Loucy (cell line): ENCODE measurements at regions not wholly inside any gene's neighbourhood (a gene's known extent, or its start where the extent isn't known, plus 50 kb on each side); places are given as distances from the start of the nearest gene placed in this dataset.
A peak's percentile ranks its signal among the peaks of the same experiment; 100 is the strongest.
"Not testable (repeated sequence)": the region's sequence is repeated elsewhere in the genome, so short reads cannot be mapped to it uniquely, and the experiment has no call there.

Experiments
- H2AFZ ChIP-seq: fragments of 200-600 bp; sonication (generic); 2 replicates; pipeline ENCODE4 v1.6.0; 2016; ENCODE audit warnings: antibody characterized with exemption, mild to moderate bottlenecking, low read length, moderate library complexity
- H3F3A ChIP-seq: fragments of 200-600 bp; 2 replicates; pipeline ENCODE4 v1.6.0; 2016; ENCODE audit warnings: antibody characterized with exemption, low read depth, mild to moderate bottlenecking
- H3K27me3 ChIP-seq: fragments of 200-600 bp; sonication (generic); 2 replicates; pipeline ENCODE4 v1.6.1; 2014; ENCODE audit warnings: low read length, mild to moderate bottlenecking; ENCODE audit not compliant: insufficient read depth, poor library complexity, severe bottlenecking
- H3K36me3 ChIP-seq: fragments of 200-600 bp; sonication (generic); 2 replicates; pipeline ENCODE4 v1.6.1; 2016; ENCODE audit warnings: low read length; ENCODE audit not compliant: insufficient read depth
- H3K4me1 ChIP-seq: fragments of 200-600 bp; sonication (generic); 2 replicates; pipeline ENCODE4 v1.5.1; 2014; ENCODE audit warnings: low read length, mild to moderate bottlenecking; ENCODE audit not compliant: insufficient read depth, poor library complexity, severe bottlenecking
- H3K4me2 ChIP-seq: fragments of 200-600 bp; sonication (generic); 2 replicates; pipeline ENCODE4 v1.6.0; 2014; ENCODE audit warnings: antibody characterized with exemption, low read length, low read depth, mild to moderate bottlenecking; ENCODE audit not compliant: poor library complexity, severe bottlenecking
- H3K4me3 ChIP-seq: fragments of 200-600 bp; sonication (generic); 2 replicates; pipeline ENCODE4 v1.5.1; 2014; ENCODE audit warnings: low read length, mild to moderate bottlenecking, mixed read lengths; ENCODE audit not compliant: poor library complexity, severe bottlenecking
- H3K79me2 ChIP-seq: fragments of 200-600 bp; sonication (generic); 2 replicates; pipeline ENCODE4 v1.6.1; 2014; ENCODE audit warnings: low read length; ENCODE audit not compliant: insufficient read depth
- H3K9ac ChIP-seq: fragments of 200-600 bp; sonication (generic); 2 replicates; pipeline ENCODE4 v1.6.0; 2014; ENCODE audit warnings: mild to moderate bottlenecking, low read depth, low read length, moderate library complexity; ENCODE audit not compliant: poor library complexity, severe bottlenecking
- H3K9me2 ChIP-seq: fragments of 200-600 bp; sonication (generic); replicated peaks from 2 replicates; pipeline ENCODE4 v1.6.1; 2016; ENCODE audit warnings: low read depth, low read length, mixed read lengths
- H3K9me3 ChIP-seq: fragments of 200-600 bp; sonication (generic); 2 replicates; pipeline ENCODE4 v1.6.1; 2014; ENCODE audit warnings: mild to moderate bottlenecking, antibody characterized with exemption, low read length, low read depth; ENCODE audit not compliant: insufficient read depth
- H4K20me1 ChIP-seq: fragments of 200-600 bp; sonication (generic); 2 replicates; pipeline ENCODE4 v1.6.0; 2014; ENCODE audit warnings: antibody characterized with exemption, low read length, mild to moderate bottlenecking; ENCODE audit not compliant: insufficient read depth, poor library complexity, severe bottlenecking
- CTCF ChIP-seq: fragments of 200-600 bp; sonication (generic); conservative IDR thresholded peaks from 2 replicates; pipeline ENCODE4 v1.5.1; 2014; ENCODE audit warnings: mild to moderate bottlenecking, antibody characterized with exemption, low read length
- EZH2phosphoT487 ChIP-seq: fragments of 200-600 bp; IDR thresholded peaks from 2 replicates; pipeline ENCODE4 v1.6.1; 2018; ENCODE audit warnings: antibody characterized with exemption, mild to moderate bottlenecking, moderate library complexity, borderline replicate concordance

DNA sequence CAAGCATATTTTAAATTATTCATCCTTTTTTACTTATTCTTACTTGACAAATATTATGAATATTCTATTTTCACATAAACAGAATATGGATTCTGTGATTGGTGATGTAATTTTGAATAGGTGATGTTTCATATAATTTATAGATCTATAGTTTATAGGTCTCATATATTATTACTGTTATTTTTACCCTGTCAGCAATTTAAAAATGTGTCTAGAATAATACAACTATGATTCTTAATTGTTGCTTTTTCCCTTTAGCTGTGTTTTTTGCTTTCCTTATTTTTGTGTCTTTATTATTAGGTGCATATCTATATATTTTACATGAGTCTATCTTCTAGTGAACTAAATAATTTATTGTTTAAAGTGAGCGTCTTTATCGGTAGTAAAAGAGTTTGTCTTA, 226.7 kb upstream of the FSIP2 start:
- H3K9me2 ChIP-seq = no peaks in the 10 kb centered on the region
- H3K4me3 ChIP-seq = no peak overlapping the region
- H3K9me3 ChIP-seq = 0 out of 2 replicates have a peak, but pooled peaks cover 6% of the 10 kb centered on the region
- H3K27me3 ChIP-seq = no peaks in the 10 kb centered on the region
- H3K36me3 ChIP-seq = no peaks in the 10 kb centered on the region
- TF ChIP-seq EZH2phosphoT487 (no peak), CTCF (no peak)
- no peaks in the 10 kb centered on the region for H3K79me2 ChIP-seq
- H4K20me1 ChIP-seq = no peaks in the 10 kb centered on the region
- H2AFZ ChIP-seq = no peak overlapping the region
- H3K4me2 ChIP-seq = no peak overlapping the region
- no peaks in the 10 kb centered on the region for H3F3A ChIP-seq
- H3K4me1 ChIP-seq = no peaks in the 10 kb centered on the region
- no peak overlapping the region for H3K9ac ChIP-seq

- Histone ChIP-seq H3K4me3 (no peak overlapping the region), H3K9ac (no peak overlapping the region), H3K9me2 (no peaks in the 10 kb centered on the region), H3K27me3 (no peaks in the 10 kb centered on the region), H3K4me1 (no peaks in the 10 kb centered on the region), H3K79me2 (no peaks in the 10 kb centered on the region), H3K4me2 (no peak overlapping the region), H2AFZ (no peak overlapping the region), H4K20me1 (no peaks in the 10 kb centered on the region), H3K9me3 (no peaks in the 10 kb centered on the region), H3F3A (no peaks in the 10 kb centered on the region), H3K36me3 (no peaks in the 10 kb centered on the region)
- peak; percentile 19; the same call in 1 of the 2 replicates for TF ChIP-seq CTCF
- no peak for TF ChIP-seq EZH2phosphoT487
Observed at GRCh38 chr2:185522472-185522871, 216.1 kb upstream of the FSIP2 start.

GRCh38 chr2:185524242-185524641, 214.4 kb upstream of the FSIP2 start:
- not testable (repeated sequence) for H3K4me3 ChIP-seq, H3K36me3 ChIP-seq, H3K27me3 ChIP-seq, H4K20me1 ChIP-seq, H3K4me1 ChIP-seq, H3F3A ChIP-seq, H3K4me2 ChIP-seq, H3K9me2 ChIP-seq, H3K79me2 ChIP-seq, H3K9me3 ChIP-seq, H2AFZ ChIP-seq, H3K9ac ChIP-seq

GRCh38 chr2:185526161-185526560, 212.4 kb upstream of the FSIP2 start:
- TF ChIP-seq EZH2phosphoT487 = no peak
- no peak for TF ChIP-seq CTCF
- Histone ChIP-seq H3K27me3 (no peaks in the 10 kb centered on the region), H2AFZ (no peak overlapping the region), H3K9me2 (no peaks in the 10 kb centered on the region), H3K9ac (no peak overlapping the region), H3K79me2 (no peaks in the 10 kb centered on the region), H3K9me3 (no peaks in the 10 kb centered on the region), H3K4me1 (no peaks in the 10 kb centered on the region), H3K4me3 (no peak overlapping the region), H3F3A (no peaks in the 10 kb centered on the region), H3K36me3 (no peaks in the 10 kb centered on the region), H4K20me1 (no peaks in the 10 kb centered on the region), H3K4me2 (no peak overlapping the region)
